ENCODE measurements at regions not wholly inside any gene's neighbourhood (a gene's known extent, or its start where the extent isn't known, plus 50 kb on each side); places are given as distances from the start of the nearest gene placed in this dataset.

DNA sequence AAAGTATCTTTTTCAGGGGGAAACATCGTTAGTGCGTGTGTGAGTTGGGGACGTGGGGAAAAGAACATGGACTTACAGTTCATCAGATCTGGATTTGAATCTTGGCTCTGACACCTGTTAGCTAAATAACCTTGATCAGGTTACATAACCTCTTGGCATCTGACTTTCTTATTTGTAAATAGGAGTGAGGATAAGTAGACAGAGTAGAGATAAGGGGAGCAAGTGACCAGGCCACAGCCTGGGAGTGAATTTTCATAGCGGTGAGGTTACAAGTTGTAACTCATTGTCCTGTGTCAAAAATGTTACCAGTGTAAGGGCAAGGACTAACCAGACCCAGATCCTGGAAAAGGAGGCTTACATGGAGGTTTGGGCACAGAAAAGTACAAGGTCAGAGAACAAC, 733.5 kb upstream of the MMS22L start:
- Histone ChIP-seq H3K4me1 (ENCODE audit: insufficient read depth, low read length) (no peaks in the 10 kb centered on the region), H2AFZ (ENCODE audit: low read depth, low read length) (no peak overlapping the region), H3K4me3 (ENCODE audit: insufficient read depth, low read depth, low read length) (no peak overlapping the region), H3K9ac (ENCODE audit: low read length) (no peak overlapping the region), H3K27ac (ENCODE audit: low read depth, low read length) (no peak overlapping the region), H3K36me3 (ENCODE audit: insufficient read depth, low read length) (no peaks in the 10 kb centered on the region), H3K4me2 (ENCODE audit: low read length) (no peak overlapping the region), H3K9me3 (ENCODE audit: insufficient read depth, low read depth, low read length) (no peaks in the 10 kb centered on the region), H3K27me3 (ENCODE audit: insufficient read depth, low read length) (no peaks in the 10 kb centered on the region), H4K20me1 (ENCODE audit: insufficient read depth, low read length) (no peaks in the 10 kb centered on the region), H3K79me2 (ENCODE audit: insufficient read depth, low read length) (no peaks in the 10 kb centered on the region)
- Mint-ChIP-seq H3K36me3 (ENCODE audit: low read depth, unreplicated experiment) (no peaks in the 10 kb centered on the region), H3K27me3 (ENCODE audit: low read depth, unreplicated experiment) (no peaks in the 10 kb centered on the region), H3K9me3 (ENCODE audit: unreplicated experiment) (no peaks in the 10 kb centered on the region), H3K4me1 (ENCODE audit: low read depth, unreplicated experiment) (no peaks in the 10 kb centered on the region), H3K4me3 (ENCODE audit: unreplicated experiment) (no peak overlapping the region), H3K27ac (ENCODE audit: unreplicated experiment) (no peak overlapping the region)
- TF ChIP-seq CTCF (IDR thresholded peaks at IDR 0.05; ENCODE audit: insufficient read depth, low read depth, low read length) (no peak), EZH2 (IDR thresholded peaks at IDR 0.05; ENCODE audit: insufficient read depth, low read length) (no peak)
- DNase-seq (ENCODE audit: low read depth) (no peak), FAIRE-seq (no peak)

GRCh38 chr6:98020222-98020621, 737.2 kb upstream of the MMS22L start:
- no peak for DNase-seq (ENCODE audit: low read depth)
- Histone ChIP-seq H3K27ac (ENCODE audit: low read depth, low read length) (no peak overlapping the region), H3K9me3 (ENCODE audit: insufficient read depth, low read depth, low read length) (no peaks in the 10 kb centered on the region), H3K4me2 (ENCODE audit: low read length) (no peak overlapping the region), H4K20me1 (ENCODE audit: insufficient read depth, low read length) (no peaks in the 10 kb centered on the region), H3K36me3 (ENCODE audit: insufficient read depth, low read length) (no peaks in the 10 kb centered on the region), H3K9ac (ENCODE audit: low read length) (no peak overlapping the region), H3K79me2 (ENCODE audit: insufficient read depth, low read length) (no peaks in the 10 kb centered on the region), H3K4me1 (ENCODE audit: insufficient read depth, low read length) (no peaks in the 10 kb centered on the region), H3K4me3 (ENCODE audit: insufficient read depth, low read depth, low read length) (no peak overlapping the region), H3K27me3 (ENCODE audit: insufficient read depth, low read length) (no peaks in the 10 kb centered on the region), H2AFZ (ENCODE audit: low read depth, low read length) (no peak overlapping the region)
- H3K27ac Mint-ChIP-seq (ENCODE audit: unreplicated experiment) = no peak overlapping the region
- no peaks in the 10 kb centered on the region for H3K4me1 Mint-ChIP-seq (ENCODE audit: low read depth, unreplicated experiment)
- no peaks in the 10 kb centered on the region for H3K9me3 Mint-ChIP-seq (ENCODE audit: unreplicated experiment)
- TF ChIP-seq CTCF (IDR thresholded peaks at IDR 0.05; ENCODE audit: insufficient read depth, low read depth, low read length) = no peak
- no peak for TF ChIP-seq EZH2 (IDR thresholded peaks at IDR 0.05; ENCODE audit: insufficient read depth, low read length)
- no peak for FAIRE-seq
- H3K36me3 Mint-ChIP-seq (ENCODE audit: low read depth, unreplicated experiment) = no peaks in the 10 kb centered on the region
- H3K4me3 Mint-ChIP-seq (ENCODE audit: unreplicated experiment) = no peak overlapping the region
- no peaks in the 10 kb centered on the region for H3K27me3 Mint-ChIP-seq (ENCODE audit: low read depth, unreplicated experiment)

DNA sequence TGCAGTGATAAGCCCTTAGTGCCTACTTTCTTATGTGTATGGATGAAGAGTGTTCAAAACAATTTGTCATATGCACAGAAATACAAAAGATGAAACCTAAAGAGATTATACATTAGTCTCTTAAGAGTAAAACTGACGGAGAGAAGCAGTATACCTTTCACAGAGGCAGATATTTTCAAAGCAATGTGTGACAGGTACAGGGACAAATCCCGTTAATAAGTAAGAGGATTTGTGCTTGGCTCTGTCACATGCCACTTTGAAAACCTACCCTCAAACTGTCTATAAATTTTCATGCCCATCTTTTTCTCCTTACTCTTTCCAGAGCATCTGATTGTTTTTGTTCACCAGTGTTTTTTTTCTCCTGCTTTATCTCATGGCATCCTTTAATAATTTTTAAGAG, 741.3 kb upstream of the MMS22L start:
- no peak overlapping the region for H3K27ac ChIP-seq (ENCODE audit: low read depth, low read length)
- no peaks in the 10 kb centered on the region for H3K36me3 Mint-ChIP-seq (ENCODE audit: low read depth, unreplicated experiment)
- no peaks in the 10 kb centered on the region for H4K20me1 ChIP-seq (ENCODE audit: insufficient read depth, low read length)
- H3K4me2 ChIP-seq (ENCODE audit: low read length) = no peak overlapping the region
- H3K27me3 Mint-ChIP-seq (ENCODE audit: low read depth, unreplicated experiment) = no peaks in the 10 kb centered on the region
- H3K4me1 Mint-ChIP-seq (ENCODE audit: low read depth, unreplicated experiment) = no peaks in the 10 kb centered on the region
- no peaks in the 10 kb centered on the region for H3K4me1 ChIP-seq (ENCODE audit: insufficient read depth, low read length)
- H2AFZ ChIP-seq (ENCODE audit: low read depth, low read length) = no peak overlapping the region
- no peak overlapping the region for H3K9ac ChIP-seq (ENCODE audit: low read length)
- H3K9me3 Mint-ChIP-seq (ENCODE audit: unreplicated experiment) = no peaks in the 10 kb centered on the region
- H3K27ac Mint-ChIP-seq (ENCODE audit: unreplicated experiment) = no peak overlapping the region
- no peaks in the 10 kb centered on the region for H3K79me2 ChIP-seq (ENCODE audit: insufficient read depth, low read length)
- no peak overlapping the region for H3K4me3 ChIP-seq (ENCODE audit: insufficient read depth, low read depth, low read length)
- no peak for FAIRE-seq
- H3K9me3 ChIP-seq (ENCODE audit: insufficient read depth, low read depth, low read length) = no peaks in the 10 kb centered on the region
- no peaks in the 10 kb centered on the region for H3K36me3 ChIP-seq (ENCODE audit: insufficient read depth, low read length)
- DNase-seq (ENCODE audit: low read depth) = no peak
- H3K27me3 ChIP-seq (ENCODE audit: insufficient read depth, low read length) = no peaks in the 10 kb centered on the region
- no peak overlapping the region for H3K4me3 Mint-ChIP-seq (ENCODE audit: unreplicated experiment)
- no peak for TF ChIP-seq EZH2 (IDR thresholded peaks at IDR 0.05; ENCODE audit: insufficient read depth, low read length)
- no peak for TF ChIP-seq CTCF (IDR thresholded peaks at IDR 0.05; ENCODE audit: insufficient read depth, low read depth, low read length)
